Right atrium auricular region (tissue), 2 donors: ENCODE measurements at regions not wholly inside any gene's neighbourhood (a gene's known extent, or its start where the extent isn't known, plus 50 kb on each side); places are given as distances from the start of the nearest gene placed in this dataset.

Experiments used
- DNase-seq: peaks from one replicate; pipeline ENCODE4 v3.0.0-alpha.2; 2019; ENCODE audit warnings: low spot score
- H3K27ac ChIP-seq, 2 donors: fragments of 200-600 bp; sonication (generic); 1 replicate in 1 of 2; 2 replicates in 1 of 2; pipeline ENCODE4 v1.5.1; 2016 to 2019
- H3K27me3 ChIP-seq, 2 donors: fragments of 200-600 bp; sonication (generic); one replicate each; pipeline versions ENCODE4 v1.5.1 to v1.6.0; 2017 to 2019
- H3K36me3 ChIP-seq: fragments of 200-600 bp; sonication (generic); one replicate; pipeline ENCODE4 v1.5.1; 2016
- H3K4me1 ChIP-seq, 2 donors: fragments of 200-600 bp; sonication (generic); one replicate each; pipeline versions ENCODE4 v1.5.1 to v1.6.0; 2017 to 2019
- H3K4me3 ChIP-seq, 2 donors: fragments of 200-600 bp; sonication (generic); 1 replicate in 1 of 2; 2 replicates in 1 of 2; pipeline ENCODE4 v1.5.1; 2017 to 2019; ENCODE audit warnings: mild to moderate bottlenecking in 1 of 2, moderate library complexity in 1 of 2
- H3K9me3 ChIP-seq, 2 donors: fragments of 200-600 bp; sonication (generic); one replicate each; pipeline ENCODE4 v1.5.1; 2019
- CTCF ChIP-seq, 2 donors: fragments of 200-600 bp; sonication (generic); IDR thresholded peaks; one replicate each; pipeline ENCODE4 v1.5.1; 2019; ENCODE audit warnings: antibody characterized with exemption in 2 of 2

GRCh38 chr2:60629305-60629662, 75.8 kb upstream of the BCL11A start:
- H3K9me3 ChIP-seq = no peaks in the 10 kb centered on the region
- H3K4me1 ChIP-seq = no peaks in the 10 kb centered on the region
- DNase-seq = no peak
- H3K4me3 ChIP-seq = no peak overlapping the region
- H3K27ac ChIP-seq = no peak overlapping the region
- no peak for TF ChIP-seq CTCF (IDR thresholded peaks at IDR 0.05)
- no peaks in the 10 kb centered on the region for H3K27me3 ChIP-seq
- no peaks in the 10 kb centered on the region for H3K36me3 ChIP-seq

GRCh38 chr2:60629801-60630385, 76.4 kb upstream of the BCL11A start:
- no peak for TF ChIP-seq CTCF (IDR thresholded peaks at IDR 0.05)
- no peak for DNase-seq
- H3K27me3 ChIP-seq = no peaks in the 10 kb centered on the region
- H3K27ac ChIP-seq = no peak overlapping the region
- H3K36me3 ChIP-seq = no peaks in the 10 kb centered on the region
- no peak overlapping the region for H3K4me3 ChIP-seq
- no peaks in the 10 kb centered on the region for H3K4me1 ChIP-seq
- no peaks in the 10 kb centered on the region for H3K9me3 ChIP-seq

- Histone ChIP-seq H3K4me3 (no peak overlapping the region), H3K27me3 (no peaks in the 10 kb centered on the region), H3K36me3 (no peaks in the 10 kb centered on the region), H3K27ac (no peak overlapping the region), H3K4me1 (no peaks in the 10 kb centered on the region), H3K9me3 (no peaks in the 10 kb centered on the region)
- no peak for DNase-seq
- TF ChIP-seq CTCF (IDR thresholded peaks at IDR 0.05) = no peak
These were observed 80.2 kb upstream of the BCL11A start for GRCh38 chr2:60633615-60634014.

- no peak for DNase-seq
- Histone ChIP-seq H3K9me3 (no peaks in the 10 kb centered on the region), H3K4me3 (no peak overlapping the region), H3K4me1 (no peaks in the 10 kb centered on the region), H3K27me3 (no peaks in the 10 kb centered on the region), H3K27ac (no peak overlapping the region), H3K36me3 (no peaks in the 10 kb centered on the region)
- no peak for TF ChIP-seq CTCF (IDR thresholded peaks at IDR 0.05)
These were observed 81.0 kb upstream of the BCL11A start for GRCh38 chr2:60634438-60634837.

GRCh38 chr2:60641811-60642788, 88.6 kb upstream of the BCL11A start:
- H3K27ac ChIP-seq = no peak overlapping the region
- DNase-seq = no peak
- peak; percentile 55 to 79 for TF ChIP-seq CTCF (IDR thresholded peaks at IDR 0.05)
- H3K4me3 ChIP-seq = no peak overlapping the region
- no peaks in the 10 kb centered on the region for H3K27me3 ChIP-seq
- H3K9me3 ChIP-seq = no peaks in the 10 kb centered on the region
- no peaks in the 10 kb centered on the region for H3K36me3 ChIP-seq
- H3K4me1 ChIP-seq = no peaks in the 10 kb centered on the region
